Panc1 (cell line): ENCODE measurements at regions not wholly inside any gene's neighbourhood (a gene's known extent, or its start where the extent isn't known, plus 50 kb on each side); places are given as distances from the start of the nearest gene placed in this dataset.

ENCODE experiments used
- ATAC-seq: fragments of 200-7000 bp; cut with Tn5 transposase; 2 replicates; pipeline ENCODE4 v1.9.1; 2020; ENCODE audit warnings: mild to moderate bottlenecking, moderate library complexity
- BruUV-seq: library from RNA; stranded (reverse); fragments of 400-500 nt; replicated peaks from 2 replicates; lab custom pipeline; 2021; lab: Mats Ljungman, UMichigan
- CTCF ChIA-PET: fragments of 300-600 bp; sonication (Branson Sonifier 250); formaldehyde crosslinking; loops from one replicate; lab custom pipeline; 2022; ENCODE audit warnings: antibody characterized with exemption; lab: Charles Lee
- POLR2A ChIA-PET: fragments of 300-600 bp; sonication (Branson Sonifier 250); formaldehyde crosslinking; loops from one replicate; lab custom pipeline; 2022; ENCODE audit warnings: antibody characterized with exemption; lab: Charles Lee
- DNase-seq: peaks from one replicate; pipeline ENCODE4 v3.0.0-alpha.2; 2010; ENCODE audit warnings: low read depth, low spot score
- H3K27ac ChIP-seq: 2 replicates; pipeline ENCODE4 v1.5.1; 2011; ENCODE audit warnings: mild to moderate bottlenecking, low read length, inconsistent platforms
- H3K27me3 ChIP-seq: fragments of 200-500 bp; sonication (Bioruptor generic); 2 replicates; pipeline ENCODE4 v1.6.0; 2014; ENCODE audit warnings: low read length, inconsistent platforms; ENCODE audit not compliant: control insufficient read depth, insufficient read depth
- H3K36me3 ChIP-seq: fragments of 200-500 bp; sonication (Bioruptor generic); 2 replicates; pipeline ENCODE4 v1.5.1; 2014; ENCODE audit warnings: inconsistent platforms, mild to moderate bottlenecking, low read length, moderate library complexity; ENCODE audit not compliant: control insufficient read depth, insufficient read depth
- H3K4me1 ChIP-seq: 2 replicates; pipeline ENCODE4 v1.5.1; 2011; ENCODE audit warnings: inconsistent platforms, mild to moderate bottlenecking, low read length, moderate library complexity; ENCODE audit not compliant: control insufficient read depth, insufficient read depth
- H3K4me3 ChIP-seq, 2 experiments: 2 replicates each; pipeline ENCODE4 v1.5.1; 2011 to 2012; ENCODE audit warnings: low read depth in 2 of 2, low read length in 2 of 2, mild to moderate bottlenecking in 2 of 2, inconsistent platforms in 1 of 2, moderate library complexity in 1 of 2
- H3K9me3 ChIP-seq: fragments of 200-500 bp; sonication (Bioruptor generic); 2 replicates; pipeline ENCODE4 v1.5.1; 2014; ENCODE audit warnings: low read depth, mild to moderate bottlenecking, inconsistent platforms, low read length, moderate library complexity; ENCODE audit not compliant: control insufficient read depth, insufficient read depth
- CTCF ChIP-seq: fragments of 450-650 bp; IDR thresholded peaks from 2 replicates; pipeline ENCODE4 v1.5.1; 2017; ENCODE audit warnings: mild to moderate bottlenecking
- POLR2AphosphoS5 ChIP-seq: IDR thresholded peaks from 2 replicates; pipeline ENCODE4 v1.6.1; 2012; ENCODE audit warnings: mild to moderate bottlenecking, low read depth, low read length, moderate library complexity
- REST ChIP-seq, 2 experiments: IDR thresholded peaks; 2 replicates each; pipeline ENCODE4 v1.6.1; 2011 to 2012; ENCODE audit warnings: low read depth in 2 of 2, control low read depth in 1 of 2, low read length in 1 of 2, mild to moderate bottlenecking in 1 of 2, moderate library complexity in 1 of 2; ENCODE audit not compliant: insufficient read depth in 1 of 2
- SIN3A ChIP-seq: IDR thresholded peaks from 2 replicates; pipeline ENCODE4 v1.6.1; 2012; ENCODE audit warnings: low read depth, mild to moderate bottlenecking, low read length, moderate library complexity, borderline replicate concordance; ENCODE audit not compliant: insufficient read depth
- TCF7L2 ChIP-seq: IDR thresholded peaks from 2 replicates; pipeline ENCODE4 v1.6.1; 2011; ENCODE audit warnings: mild to moderate bottlenecking, low read depth, low read length, inconsistent platforms
- in situ Hi-C: cut with HindIII; loops from 2 replicates; pipeline ENCODE4 v1.10.0; 2016; ENCODE audit warnings: low sequenced_read_pairs, low pct_unique_long_range_greater_than_20kb
- intact Hi-C: fragments of 100-400 bp; cut with micrococcal nuclease; formaldehyde crosslinking; loops from one replicate; pipeline ENCODE4 v1.10.0; 2022; ENCODE audit not compliant: unreplicated experiment

GRCh38 chr2:129297430-129297829, 682.0 kb upstream of the RAB6C start:
- Histone ChIP-seq H3K4me3 (no peak overlapping the region), H3K36me3 (no peaks in the 10 kb centered on the region), H3K27ac (no peak overlapping the region), H3K27me3 (no peaks in the 10 kb centered on the region), H3K4me1 (no peaks in the 10 kb centered on the region), H3K9me3 (no peaks in the 10 kb centered on the region)
- ChIA-PET POLR2A (no interaction called here), CTCF (no interaction called here)
- DNase-seq = no peak
- TF ChIP-seq TCF7L2 = no peak
- BruUV-seq = no TSS peak
- in situ Hi-C loops (no loop called here), intact Hi-C loops (no loop called here)
- ATAC-seq = no peak

- H3K27ac ChIP-seq = no peak overlapping the region
- BruUV-seq = no TSS peak
- POLR2A ChIA-PET = no interaction called here
- H3K27me3 ChIP-seq = no peaks in the 10 kb centered on the region
- no peaks in the 10 kb centered on the region for H3K9me3 ChIP-seq
- no peak for TF ChIP-seq POLR2AphosphoS5
- TF ChIP-seq CTCF = no peak
- no peak for TF ChIP-seq TCF7L2
- no peak for TF ChIP-seq SIN3A
- no peak for TF ChIP-seq REST (IDR thresholded peaks at IDR 0.05; ENCODE audit: insufficient read depth in 1 of 2, low read depth in 2 of 2, low read length in 1 of 2)
- CTCF ChIA-PET = no interaction called here
- no peak overlapping the region for H3K4me3 ChIP-seq
- no peaks in the 10 kb centered on the region for H3K4me1 ChIP-seq
- in situ Hi-C loops = no loop called here
- intact Hi-C loops = no loop called here
- DNase-seq (no peak), ATAC-seq (no peak)
- no peaks in the 10 kb centered on the region for H3K36me3 ChIP-seq
Observed at GRCh38 chr2:129299338-129299737, 680.1 kb upstream of the RAB6C start.

GRCh38 chr2:129299756-129300155, 679.7 kb upstream of the RAB6C start:
- no TSS peak for BruUV-seq
- Histone ChIP-seq H3K27ac (no peak overlapping the region), H3K27me3 (no peaks in the 10 kb centered on the region), H3K4me3 (no peak overlapping the region), H3K4me1 (no peaks in the 10 kb centered on the region), H3K36me3 (no peaks in the 10 kb centered on the region), H3K9me3 (no peaks in the 10 kb centered on the region)
- DNase-seq = no peak
- POLR2A ChIA-PET = no interaction called here
- no peak for ATAC-seq
- CTCF ChIA-PET = no interaction called here
- intact Hi-C loops (no loop called here), in situ Hi-C loops (no loop called here)
- TF ChIP-seq POLR2AphosphoS5 = no peak
